COLO668 (cell line): ENCODE measurements at regions not wholly inside any gene's neighbourhood (a gene's known extent, or its start where the extent isn't known, plus 50 kb on each side); places are given as distances from the start of the nearest gene placed in this dataset.
"Not testable (repeated sequence)": the region's sequence is repeated elsewhere in the genome, so short reads cannot be mapped to it uniquely, and the experiment has no call there.

Experiments
- DNase-seq: peaks from one replicate; lab custom pipeline; 2025; ENCODE audit not compliant: unreplicated experiment; lab: John Stamatoyannopoulos, UW

GRCh38 chr7:126178865-126179264, 1073.9 kb downstream of the GRM8 start:
- DNase-seq: no peak

- no peak for DNase-seq
Measured at GRCh38 chr7:126177782-126178181, 1075.0 kb downstream of the GRM8 start.

- no peak for DNase-seq
Measured at GRCh38 chr7:126166645-126167044, 1086.1 kb downstream of the GRM8 start.

- no peak for DNase-seq
Measured at GRCh38 chr7:126163647-126164046, 1089.1 kb downstream of the GRM8 start.

- DNase-seq: no peak
Measured at GRCh38 chr7:126157391-126157790, 1095.3 kb downstream of the GRM8 start.

- DNase-seq: no peak
Measured at GRCh38 chr7:126150278-126150958, 1102.3 kb downstream of the GRM8 start.

GRCh38 chr7:126140858-126141466, 1111.8 kb downstream of the GRM8 start:
- DNase-seq: no peak

GRCh38 chr7:126119981-126120380, 1132.8 kb downstream of the GRM8 start:
- DNase-seq: no peak

- DNase-seq: no peak
Measured at GRCh38 chr7:126103582-126103981, 1149.2 kb downstream of the GRM8 start.

- DNase-seq: no peak
Measured at GRCh38 chr7:126083014-126083413, 1153.4 kb upstream of the POT1 start.

GRCh38 chr7:126079581-126079980, 1150.0 kb upstream of the POT1 start:
- DNase-seq: no peak

- DNase-seq: no peak
Measured at GRCh38 chr7:126079151-126079550, 1149.5 kb upstream of the POT1 start.

- DNase-seq: no peak
Measured at GRCh38 chr7:126065766-126066165, 1136.1 kb upstream of the POT1 start.

GRCh38 chr7:126057979-126058378, 1128.4 kb upstream of the POT1 start:
- DNase-seq: no peak

GRCh38 chr7:126056613-126057012, 1127.0 kb upstream of the POT1 start:
- DNase-seq: not testable (repeated sequence)

GRCh38 chr7:126052229-126052628, 1122.6 kb upstream of the POT1 start:
- no peak for DNase-seq

GRCh38 chr7:126044662-126045061, 1115.0 kb upstream of the POT1 start:
- no peak for DNase-seq

GRCh38 chr7:126041472-126041871, 1111.8 kb upstream of the POT1 start:
- DNase-seq: no peak

GRCh38 chr7:126040114-126041045, 1110.8 kb upstream of the POT1 start:
- DNase-seq: no peak

- DNase-seq: no peak
Measured at GRCh38 chr7:126026421-126027088, 1096.9 kb upstream of the POT1 start.

- DNase-seq: no peak
Measured at GRCh38 chr7:126022452-126022851, 1092.8 kb upstream of the POT1 start.
